ENCODE measurements at regions not wholly inside any gene's neighbourhood (a gene's known extent, or its start where the extent isn't known, plus 50 kb on each side); places are given as distances from the start of the nearest gene placed in this dataset.
"Not testable (repeated sequence)": the region's sequence is repeated elsewhere in the genome, so short reads cannot be mapped to it uniquely, and the experiment has no call there.

DNA sequence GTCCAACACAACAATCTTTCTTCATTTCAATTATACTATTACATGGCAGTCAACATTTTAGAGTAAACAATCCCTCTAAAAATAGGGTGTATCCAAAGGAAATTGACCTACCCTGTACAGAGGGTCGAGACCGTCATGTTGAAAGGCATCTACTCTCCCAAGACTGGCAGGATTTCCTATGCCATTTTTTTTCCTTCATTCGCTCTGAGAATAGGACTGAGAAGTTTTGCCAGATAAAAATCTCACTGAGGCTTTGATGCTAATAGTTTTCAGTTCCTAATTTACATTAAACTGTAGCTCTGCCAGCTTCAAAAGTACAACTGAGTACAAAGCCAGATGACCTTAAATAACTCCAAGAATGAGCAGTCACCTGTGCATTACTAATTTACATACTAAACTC, 84.5 kb upstream of the SEMA3C start:
- Mint-ChIP-seq H3K4me1 (no peaks in the 10 kb centered on the region), H3K27me3 (no peaks in the 10 kb centered on the region), H3K4me3 (no peak overlapping the region), H3K27ac (no peak overlapping the region), H3K9me3 (peaks cover 2 to 16% (median 4%) of the 10 kb centered on the region in 7 donors), H3K36me3 (no peaks in the 10 kb centered on the region)
- no peaks in the 10 kb centered on the region for H3K4me1 ChIP-seq (ENCODE audit: control insufficient read depth, insufficient read depth, low read length, poor library complexity, severe bottlenecking)
- ATAC-seq (ENCODE audit: low read depth in 2 of 2) (no peak), DNase-seq (no peak)
- no peaks in the 10 kb centered on the region for H3K27me3 ChIP-seq (ENCODE audit: control insufficient read depth, insufficient read depth, low read length)
- H3K4me3 ChIP-seq (ENCODE audit: low read depth, low read length): no peak overlapping the region
- H3K36me3 ChIP-seq (ENCODE audit: control insufficient read depth, insufficient read depth, low read length): no peaks in the 10 kb centered on the region
- no peak overlapping the region for H3K27ac ChIP-seq (ENCODE audit: insufficient read depth, low read length, poor library complexity, severe bottlenecking)
- H3K9me3 ChIP-seq (ENCODE audit: control insufficient read depth in 2 of 2, low read length in 2 of 2): no peaks in the 10 kb centered on the region

DNA sequence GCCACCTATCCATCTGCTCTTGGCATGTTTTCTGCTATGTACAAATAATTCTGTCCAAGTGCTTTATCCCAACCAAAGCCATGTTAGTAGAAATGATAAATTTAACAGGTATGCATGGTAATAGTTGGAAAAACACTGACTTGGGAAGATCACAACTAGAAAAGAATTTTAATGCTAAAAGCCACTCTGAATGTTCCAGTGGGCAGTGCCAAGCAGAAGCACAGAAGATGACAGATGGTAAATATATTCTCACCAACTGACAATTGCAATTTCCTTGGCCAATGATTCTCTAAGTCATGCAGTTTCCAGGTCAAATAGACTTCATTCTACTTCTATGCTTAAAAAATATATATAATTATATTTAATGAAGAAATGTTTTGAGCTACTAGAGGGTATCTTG, 83.6 kb upstream of the SEMA3C start:
- Histone ChIP-seq H3K27me3 (ENCODE audit: control insufficient read depth, insufficient read depth, low read length) (no peaks in the 10 kb centered on the region), H3K9me3 (ENCODE audit: control insufficient read depth in 2 of 2, low read length in 2 of 2) (peaks cover 0 to 3% of the 10 kb centered on the region in 2 experiments), H3K4me3 (ENCODE audit: low read depth, low read length) (no peak overlapping the region), H3K36me3 (ENCODE audit: control insufficient read depth, insufficient read depth, low read length) (no peaks in the 10 kb centered on the region), H3K27ac (ENCODE audit: insufficient read depth, low read length, poor library complexity, severe bottlenecking) (no peak overlapping the region), H3K4me1 (ENCODE audit: control insufficient read depth, insufficient read depth, low read length, poor library complexity, severe bottlenecking) (no peaks in the 10 kb centered on the region)
- Mint-ChIP-seq H3K27ac (no peak overlapping the region), H3K9me3 (peaks cover 2 to 16% (median 4%) of the 10 kb centered on the region in 7 donors), H3K27me3 (no peaks in the 10 kb centered on the region), H3K36me3 (no peaks in the 10 kb centered on the region), H3K4me1 (no peaks in the 10 kb centered on the region), H3K4me3 (no peak overlapping the region)
- ATAC-seq (ENCODE audit: low read depth in 2 of 2) (no peak), DNase-seq (no peak)

DNA sequence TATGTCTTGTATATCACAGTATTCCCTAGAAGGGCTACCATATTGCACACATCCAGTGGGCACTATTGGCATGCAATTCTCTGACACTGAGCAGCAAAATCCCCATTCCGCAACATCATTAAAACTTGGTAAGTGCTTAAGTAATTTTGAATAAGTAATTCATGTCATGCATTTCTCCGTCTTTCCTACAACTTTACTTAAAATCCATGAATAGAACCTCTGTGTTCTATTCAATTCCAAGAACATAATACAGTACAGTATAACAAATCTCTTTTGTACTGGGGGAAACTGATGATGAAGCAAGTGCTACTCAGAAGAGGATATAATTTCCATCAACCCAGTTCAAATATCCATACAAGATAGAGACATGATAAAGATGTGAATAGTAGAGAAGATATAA, 80.9 kb upstream of the SEMA3C start:
- H3K4me3 ChIP-seq (ENCODE audit: low read depth, low read length): no peak overlapping the region
- H3K4me1 ChIP-seq (ENCODE audit: control insufficient read depth, insufficient read depth, low read length, poor library complexity, severe bottlenecking): no peaks in the 10 kb centered on the region
- peaks cover 4 to 7% of the 10 kb centered on the region in 2 experiments for H3K9me3 ChIP-seq (ENCODE audit: control insufficient read depth in 2 of 2, low read length in 2 of 2)
- no peaks in the 10 kb centered on the region for H3K27me3 ChIP-seq (ENCODE audit: control insufficient read depth, insufficient read depth, low read length)
- no peaks in the 10 kb centered on the region for H3K36me3 Mint-ChIP-seq
- no peak overlapping the region for H3K4me3 Mint-ChIP-seq
- H3K27me3 Mint-ChIP-seq: no peaks in the 10 kb centered on the region
- DNase-seq (no peak), ATAC-seq (ENCODE audit: low read depth in 2 of 2) (no peak)
- peaks cover 2 to 23% (median 5%) of the 10 kb centered on the region in 7 donors for H3K9me3 Mint-ChIP-seq
- no peaks in the 10 kb centered on the region for H3K4me1 Mint-ChIP-seq
- no peaks in the 10 kb centered on the region for H3K36me3 ChIP-seq (ENCODE audit: control insufficient read depth, insufficient read depth, low read length)
- no peak overlapping the region for H3K27ac ChIP-seq (ENCODE audit: insufficient read depth, low read length, poor library complexity, severe bottlenecking)
- H3K27ac Mint-ChIP-seq: no peak overlapping the region

DNA sequence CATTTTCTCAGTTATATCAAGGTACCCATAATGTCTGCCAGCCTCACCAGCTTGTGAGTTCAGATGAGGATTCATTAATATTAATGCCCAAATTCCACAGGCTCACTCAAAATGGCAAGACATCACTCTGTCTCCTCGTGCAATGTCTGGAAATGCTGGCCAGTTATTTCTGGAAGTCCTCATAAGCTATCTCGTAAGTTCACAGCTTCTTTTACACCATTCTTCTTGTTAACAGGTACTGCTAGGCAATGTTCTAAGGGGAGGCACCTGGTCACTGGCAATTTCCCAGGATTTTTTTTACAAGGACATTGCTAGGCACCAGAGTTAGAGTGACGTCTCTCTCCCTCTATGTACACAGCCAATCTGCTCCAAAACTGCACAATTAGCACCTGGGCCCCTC, 80.2 kb upstream of the SEMA3C start:
- Histone ChIP-seq H3K36me3 (ENCODE audit: control insufficient read depth, insufficient read depth, low read length) (no peaks in the 10 kb centered on the region), H3K4me1 (ENCODE audit: control insufficient read depth, insufficient read depth, low read length, poor library complexity, severe bottlenecking) (no peaks in the 10 kb centered on the region), H3K27me3 (ENCODE audit: control insufficient read depth, insufficient read depth, low read length) (no peaks in the 10 kb centered on the region), H3K4me3 (ENCODE audit: low read depth, low read length) (no peak overlapping the region), H3K27ac (ENCODE audit: insufficient read depth, low read length, poor library complexity, severe bottlenecking) (no peak overlapping the region), H3K9me3 (ENCODE audit: control insufficient read depth in 2 of 2, low read length in 2 of 2) (peaks cover 4 to 10% of the 10 kb centered on the region in 2 experiments)
- Mint-ChIP-seq H3K27ac (no peak overlapping the region), H3K9me3 (peaks cover 2 to 21% (median 5%) of the 10 kb centered on the region in 7 donors), H3K27me3 (no peaks in the 10 kb centered on the region), H3K36me3 (no peaks in the 10 kb centered on the region), H3K4me3 (no peak overlapping the region), H3K4me1 (no peaks in the 10 kb centered on the region)
- DNase-seq (no peak), ATAC-seq (ENCODE audit: low read depth in 2 of 2) (no peak)

DNA sequence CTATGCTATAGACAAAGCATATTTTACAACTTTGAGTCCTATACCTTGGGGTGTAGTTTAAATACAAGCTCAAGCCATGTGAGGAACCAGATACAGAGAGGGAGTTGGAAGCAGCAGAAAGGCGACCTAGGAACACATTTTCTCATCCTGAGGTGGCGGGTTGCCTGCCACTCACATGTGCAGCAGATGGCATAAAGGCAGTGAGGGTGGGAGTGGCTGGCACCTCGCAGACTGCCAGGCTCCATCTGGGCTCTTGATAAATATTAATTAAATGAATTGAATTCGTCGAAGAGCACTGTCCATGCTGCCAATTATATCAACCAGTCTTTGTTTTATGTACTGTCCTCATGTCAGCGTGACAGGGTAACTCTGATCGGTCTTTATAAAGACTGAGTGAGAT, 79.0 kb upstream of the SEMA3C start:
- no peaks in the 10 kb centered on the region for H3K27me3 ChIP-seq (ENCODE audit: control insufficient read depth, insufficient read depth, low read length)
- H3K27me3 Mint-ChIP-seq: no peaks in the 10 kb centered on the region
- H3K4me3 Mint-ChIP-seq: no peak overlapping the region
- no peaks in the 10 kb centered on the region for H3K4me1 ChIP-seq (ENCODE audit: control insufficient read depth, insufficient read depth, low read length, poor library complexity, severe bottlenecking)
- H3K9me3 ChIP-seq (ENCODE audit: control insufficient read depth in 2 of 2, low read length in 2 of 2): peaks cover 4 to 10% of the 10 kb centered on the region in 2 experiments
- ATAC-seq (ENCODE audit: low read depth in 2 of 2) (no peak), DNase-seq (no peak)
- no peaks in the 10 kb centered on the region for H3K4me1 Mint-ChIP-seq
- H3K27ac ChIP-seq (ENCODE audit: insufficient read depth, low read length, poor library complexity, severe bottlenecking): no peak overlapping the region
- H3K36me3 Mint-ChIP-seq: no peaks in the 10 kb centered on the region
- H3K27ac Mint-ChIP-seq: no peak overlapping the region
- peaks cover 0 to 17% (median 5%) of the 10 kb centered on the region in 7 donors for H3K9me3 Mint-ChIP-seq
- no peak overlapping the region for H3K4me3 ChIP-seq (ENCODE audit: low read depth, low read length)
- no peaks in the 10 kb centered on the region for H3K36me3 ChIP-seq (ENCODE audit: control insufficient read depth, insufficient read depth, low read length)

DNA sequence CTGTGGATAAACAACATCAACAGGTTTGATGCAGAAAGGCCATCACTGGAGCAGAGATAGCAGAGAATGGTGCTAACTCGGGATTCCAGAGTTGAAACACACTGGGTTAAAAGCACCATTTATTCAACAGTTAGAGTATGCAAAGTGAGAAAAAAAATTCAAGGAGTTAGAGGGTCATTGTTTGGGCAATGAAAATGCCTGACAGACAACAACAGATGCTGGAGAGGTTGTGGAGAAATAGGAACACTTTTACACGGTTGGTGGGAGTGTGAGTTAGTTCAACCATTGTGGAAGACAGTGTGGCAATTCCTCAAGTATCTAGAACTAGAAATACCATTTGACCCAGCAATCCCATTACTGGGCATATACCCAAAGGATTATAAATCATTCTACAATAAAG, 77.4 kb upstream of the SEMA3C start:
- DNase-seq; H3K4me3 ChIP-seq (ENCODE audit: low read depth, low read length); H3K27ac ChIP-seq (ENCODE audit: insufficient read depth, low read length, poor library complexity, severe bottlenecking); H3K4me3 Mint-ChIP-seq; H3K27me3 Mint-ChIP-seq; H3K4me1 ChIP-seq (ENCODE audit: control insufficient read depth, insufficient read depth, low read length, poor library complexity, severe bottlenecking); H3K36me3 Mint-ChIP-seq; H3K36me3 ChIP-seq (ENCODE audit: control insufficient read depth, insufficient read depth, low read length); H3K27me3 ChIP-seq (ENCODE audit: control insufficient read depth, insufficient read depth, low read length); ATAC-seq (ENCODE audit: low read depth in 2 of 2); H3K4me1 Mint-ChIP-seq; H3K27ac Mint-ChIP-seq: not testable (repeated sequence)
- H3K9me3 ChIP-seq (ENCODE audit: control insufficient read depth in 2 of 2, low read length in 2 of 2): peaks cover 4 to 10% of the 10 kb centered on the region in 2 experiments
- H3K9me3 Mint-ChIP-seq: peaks cover 0 to 17% (median 5%) of the 10 kb centered on the region in 7 donors

DNA sequence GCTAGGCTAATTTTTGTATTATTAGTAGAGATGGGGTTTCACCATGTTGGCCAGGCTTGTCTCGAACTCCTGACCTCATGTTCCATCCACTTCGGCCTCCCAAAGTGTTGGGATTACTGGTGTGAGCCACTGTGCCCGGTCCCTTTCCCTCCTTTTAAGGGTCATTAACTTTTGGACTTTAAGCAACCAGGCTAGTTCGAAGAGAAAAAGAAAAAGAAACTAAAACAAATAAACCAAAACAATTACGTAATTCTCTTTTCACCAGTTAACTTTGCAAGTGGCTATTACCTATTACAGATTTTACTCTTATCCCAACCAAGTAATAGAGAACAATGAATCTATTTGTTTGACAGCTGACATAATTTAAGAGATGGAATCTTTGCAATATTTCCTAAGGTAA, 72.8 kb upstream of the SEMA3C start:
- Histone ChIP-seq H3K9me3 (ENCODE audit: control insufficient read depth in 2 of 2, low read length in 2 of 2) (peaks cover 4 to 8% of the 10 kb centered on the region in 2 experiments), H3K27me3 (ENCODE audit: control insufficient read depth, insufficient read depth, low read length) (no peaks in the 10 kb centered on the region), H3K27ac (ENCODE audit: insufficient read depth, low read length, poor library complexity, severe bottlenecking) (no peak overlapping the region), H3K4me1 (ENCODE audit: control insufficient read depth, insufficient read depth, low read length, poor library complexity, severe bottlenecking) (no peaks in the 10 kb centered on the region), H3K36me3 (ENCODE audit: control insufficient read depth, insufficient read depth, low read length) (no peaks in the 10 kb centered on the region), H3K4me3 (ENCODE audit: low read depth, low read length) (no peak overlapping the region)
- no peaks in the 10 kb centered on the region for H3K27me3 Mint-ChIP-seq
- no peak for DNase-seq
- H3K4me3 Mint-ChIP-seq: no peak overlapping the region
- no peak overlapping the region for H3K27ac Mint-ChIP-seq
- no peak for ATAC-seq (ENCODE audit: low read depth in 2 of 2)
- no peaks in the 10 kb centered on the region for H3K4me1 Mint-ChIP-seq
- H3K36me3 Mint-ChIP-seq: no peaks in the 10 kb centered on the region
- H3K9me3 Mint-ChIP-seq: peaks cover 0 to 18% (median 4%) of the 10 kb centered on the region in 7 donors

DNA sequence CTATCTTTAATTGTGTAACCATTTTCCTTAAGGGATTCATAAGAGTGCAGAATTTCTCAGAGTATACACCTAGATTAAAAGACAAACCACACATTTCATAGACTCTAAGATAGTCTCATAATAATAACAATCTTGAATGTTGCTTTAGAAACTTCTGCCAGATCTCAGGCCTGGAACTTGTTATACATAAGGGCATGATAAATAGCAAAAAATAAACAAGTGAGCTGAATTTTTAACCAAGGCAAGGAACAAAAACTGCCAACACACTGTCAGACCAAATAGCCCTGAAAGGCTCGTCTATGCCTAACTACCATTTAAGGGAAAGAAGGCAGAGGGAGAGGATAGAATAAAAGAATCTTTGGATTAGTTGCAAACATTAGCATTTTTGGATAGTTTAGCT, 65.8 kb upstream of the SEMA3C start:
- no peaks in the 10 kb centered on the region for H3K27me3 ChIP-seq (ENCODE audit: control insufficient read depth, insufficient read depth, low read length)
- H3K9me3 ChIP-seq (ENCODE audit: control insufficient read depth in 2 of 2, low read length in 2 of 2): peaks cover 0 to 4% of the 10 kb centered on the region in 2 experiments
- ATAC-seq (ENCODE audit: low read depth in 2 of 2) (no peak), DNase-seq (no peak)
- Mint-ChIP-seq H3K27ac (no peak overlapping the region), H3K36me3 (no peaks in the 10 kb centered on the region), H3K4me1 (no peaks in the 10 kb centered on the region), H3K9me3 (peaks cover 2 to 17% (median 4%) of the 10 kb centered on the region in 7 donors), H3K27me3 (no peaks in the 10 kb centered on the region), H3K4me3 (no peak overlapping the region)
- no peak overlapping the region for H3K4me3 ChIP-seq (ENCODE audit: low read depth, low read length)
- no peaks in the 10 kb centered on the region for H3K36me3 ChIP-seq (ENCODE audit: control insufficient read depth, insufficient read depth, low read length)
- H3K4me1 ChIP-seq (ENCODE audit: control insufficient read depth, insufficient read depth, low read length, poor library complexity, severe bottlenecking): no peaks in the 10 kb centered on the region
- no peak overlapping the region for H3K27ac ChIP-seq (ENCODE audit: insufficient read depth, low read length, poor library complexity, severe bottlenecking)

Data from CD4-positive, CD25-positive, alpha-beta regulatory T cell (primary cell).